Suppressor macrophage treated with lipopolysaccharide for 4 hours (primary cell): ENCODE measurements at regions not wholly inside any gene's neighbourhood (a gene's known extent, or its start where the extent isn't known, plus 50 kb on each side); places are given as distances from the start of the nearest gene placed in this dataset.

Experiments used
- DNase-seq: peaks from one replicate; pipeline ENCODE4 v3.0.0-alpha.2; 2020

DNA sequence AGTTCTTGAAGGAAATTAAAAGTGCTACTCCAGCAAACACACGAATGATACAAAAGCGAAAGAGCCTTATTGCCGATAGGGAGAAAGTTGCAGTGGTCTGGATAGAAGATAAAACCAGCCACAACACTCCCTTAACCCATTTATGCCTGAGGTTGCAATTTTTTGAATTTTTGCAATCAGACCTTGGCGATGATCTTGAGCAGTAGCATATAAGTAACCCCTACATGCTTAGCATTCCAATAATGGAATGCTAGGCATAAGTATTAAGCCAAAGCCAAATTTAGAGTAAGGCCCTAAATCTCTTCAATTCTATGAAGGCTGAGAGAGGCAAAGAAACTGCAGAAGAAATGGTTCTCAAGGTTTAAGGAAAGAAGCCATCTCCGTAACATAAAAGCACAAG is 153.5 kb downstream of the SLC28A3 start:
- no peak for DNase-seq

GRCh38 chr9:84189904-84190303 is 150.7 kb downstream of the SLC28A3 start:
- no peak for DNase-seq

- DNase-seq, result no peak
Measured at GRCh38 chr9:84190411-84190810, 150.1 kb downstream of the SLC28A3 start.

- DNase-seq, result no peak
Measured at GRCh38 chr9:84206801-84207370, 133.7 kb downstream of the SLC28A3 start.

DNA sequence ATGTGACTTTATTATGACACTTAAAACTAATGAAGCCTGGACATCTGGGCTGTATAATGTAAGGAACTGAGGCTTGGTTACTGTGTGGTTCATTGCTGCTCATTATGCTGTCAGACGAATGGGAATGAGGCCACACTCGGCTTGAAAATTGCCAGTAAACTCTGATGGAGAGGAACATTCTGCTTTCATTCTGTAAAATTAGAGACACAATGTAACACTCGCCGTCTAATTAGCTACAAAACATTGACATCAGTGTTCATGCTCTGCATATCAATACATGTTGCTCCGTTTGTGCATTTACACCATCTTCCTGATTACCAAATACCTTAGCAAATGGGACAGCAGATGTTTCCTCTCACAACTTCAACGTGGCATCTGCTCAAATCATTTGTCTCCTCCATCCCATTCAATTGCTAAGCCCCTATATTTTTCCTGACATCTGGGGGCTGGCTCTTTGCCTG is 133.0 kb downstream of the SLC28A3 start:
- DNase-seq, result no peak

- no peak for DNase-seq
Measured at GRCh38 chr9:84212246-84212645, 128.3 kb downstream of the SLC28A3 start.

- DNase-seq, result no peak
Measured at GRCh38 chr9:84212982-84213381, 127.6 kb downstream of the SLC28A3 start.

GRCh38 chr9:84216151-84216550 is 124.4 kb downstream of the SLC28A3 start:
- no peak for DNase-seq

- DNase-seq, result no peak
Measured at GRCh38 chr9:84218322-84218721, 122.2 kb downstream of the SLC28A3 start.

GRCh38 chr9:84224246-84224645 is 116.3 kb downstream of the SLC28A3 start:
- no peak for DNase-seq
